ENCODE measurements at regions not wholly inside any gene's neighbourhood (a gene's known extent, or its start where the extent isn't known, plus 50 kb on each side); places are given as distances from the start of the nearest gene placed in this dataset.
"Not testable (repeated sequence)": the region's sequence is repeated elsewhere in the genome, so short reads cannot be mapped to it uniquely, and the experiment has no call there.

DNA sequence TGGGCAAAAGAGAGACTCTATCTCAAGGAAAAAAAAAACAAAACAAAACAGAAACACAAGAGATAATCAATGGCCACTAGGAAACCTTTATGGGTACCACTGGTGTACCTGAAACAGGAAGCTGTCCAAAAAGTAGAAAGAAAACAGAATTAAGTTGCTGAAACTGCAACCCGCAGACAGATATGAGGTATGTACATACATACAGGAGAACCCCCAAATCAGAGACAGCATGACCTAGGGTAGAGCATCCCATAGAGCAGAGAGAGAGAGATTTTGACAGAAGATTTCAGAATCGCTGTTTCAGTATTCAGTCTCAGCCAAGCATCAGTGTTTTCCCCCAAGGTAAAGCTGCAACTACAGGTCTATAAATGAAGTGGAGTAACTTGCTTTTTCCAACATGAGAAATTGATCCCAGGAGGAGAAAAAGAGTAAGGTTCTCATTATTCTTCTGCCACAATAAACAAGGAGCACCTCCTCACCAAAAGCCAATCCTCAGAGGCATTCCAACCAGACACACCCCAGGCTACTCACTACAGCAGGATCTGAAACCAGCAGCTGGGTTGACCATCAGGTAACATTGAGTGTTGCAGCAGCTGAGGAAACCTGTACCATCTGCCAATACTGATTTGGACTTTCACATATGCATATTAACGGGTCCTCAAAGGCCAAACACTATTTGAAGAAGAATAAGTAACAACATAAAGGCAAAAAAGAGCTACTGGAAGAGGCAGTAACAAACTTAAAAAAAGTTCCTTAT is 630.0 kb downstream of the TAF11L14 start:
- no peak for DNase-seq

DNA sequence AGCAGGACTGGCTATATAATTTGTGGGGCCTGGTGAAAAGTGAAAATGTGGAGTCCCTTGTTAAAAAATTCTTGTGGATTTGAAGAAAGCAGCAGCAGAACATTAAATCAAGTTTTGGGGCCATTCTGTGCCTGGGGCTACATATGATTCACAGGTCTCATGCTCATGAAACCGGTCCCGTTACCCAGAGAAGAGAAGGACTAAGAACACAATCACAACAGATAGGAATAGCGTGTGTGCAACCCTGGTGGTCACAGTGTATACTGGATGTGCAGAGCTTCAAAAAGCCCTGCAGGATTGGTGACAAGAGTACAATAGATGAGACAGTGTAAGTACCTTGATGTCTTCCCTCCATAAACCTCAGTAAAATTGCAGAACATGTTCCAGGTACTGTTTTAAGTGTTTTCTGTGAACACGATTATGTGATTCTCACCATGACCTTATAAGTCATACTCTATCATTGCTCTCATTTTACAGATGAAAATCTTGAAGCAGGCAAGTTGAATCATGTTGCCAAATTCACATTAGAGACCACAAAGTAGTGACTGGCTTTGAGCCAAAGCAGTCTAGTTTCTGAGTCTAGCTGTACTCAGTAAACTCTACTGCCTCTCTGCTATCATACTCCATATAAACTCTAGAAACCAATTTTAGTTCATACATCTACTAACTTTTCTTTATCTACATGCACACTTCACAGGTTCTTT is 636.5 kb downstream of the TAF11L14 start:
- peak; percentile 1 for DNase-seq

DNA sequence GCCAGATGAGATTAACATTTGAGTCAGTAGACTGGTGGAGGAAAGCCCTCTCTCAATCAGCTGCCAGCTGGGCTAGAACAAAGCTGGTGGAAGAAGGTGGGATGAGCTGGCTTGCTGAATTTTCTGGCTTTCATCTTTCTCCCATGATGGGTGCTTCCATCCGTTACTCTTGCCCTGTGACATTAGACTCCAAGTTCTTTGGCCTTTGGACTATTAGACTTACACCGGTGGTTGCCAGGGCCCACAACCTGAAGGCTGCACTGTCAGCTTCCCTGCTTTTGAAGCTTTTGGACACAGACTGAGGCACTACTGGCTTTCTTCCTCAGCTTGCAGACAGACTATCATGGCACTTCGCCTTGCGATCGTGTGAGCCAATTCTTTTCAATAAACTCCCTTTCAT is 642.7 kb downstream of the TAF11L14 start:
- DNase-seq: no peak

DNA sequence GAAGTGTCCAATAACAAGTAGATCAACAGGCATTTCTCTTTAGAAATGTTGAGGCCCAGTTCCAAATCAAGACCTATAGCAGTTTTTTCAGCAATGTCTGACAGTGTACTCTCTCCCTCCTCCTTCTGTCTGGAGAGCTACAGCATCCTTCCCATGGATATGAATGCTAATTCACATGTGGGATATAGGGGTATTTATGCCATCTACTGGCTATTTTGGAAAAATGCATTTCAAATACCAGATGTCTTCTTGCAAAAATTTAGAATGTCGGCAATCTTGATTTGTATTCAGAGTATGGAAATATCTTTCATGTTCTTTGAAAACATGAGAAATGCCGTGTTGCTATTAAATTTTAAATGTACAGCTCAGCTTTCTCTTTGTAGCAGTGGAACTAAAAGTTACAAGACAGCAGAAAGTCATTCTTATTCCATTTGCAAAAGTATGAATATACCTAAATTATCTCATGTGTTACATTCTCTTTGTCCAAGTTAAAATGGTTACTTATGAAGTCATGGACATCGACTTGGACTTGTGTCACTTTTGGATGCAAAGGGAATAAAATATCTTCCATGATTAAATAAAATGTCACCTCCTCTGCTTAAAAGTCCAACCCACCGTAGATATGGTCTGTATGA is 647.8 kb downstream of the TAF11L14 start:
- peak; percentile 60 for DNase-seq

DNA sequence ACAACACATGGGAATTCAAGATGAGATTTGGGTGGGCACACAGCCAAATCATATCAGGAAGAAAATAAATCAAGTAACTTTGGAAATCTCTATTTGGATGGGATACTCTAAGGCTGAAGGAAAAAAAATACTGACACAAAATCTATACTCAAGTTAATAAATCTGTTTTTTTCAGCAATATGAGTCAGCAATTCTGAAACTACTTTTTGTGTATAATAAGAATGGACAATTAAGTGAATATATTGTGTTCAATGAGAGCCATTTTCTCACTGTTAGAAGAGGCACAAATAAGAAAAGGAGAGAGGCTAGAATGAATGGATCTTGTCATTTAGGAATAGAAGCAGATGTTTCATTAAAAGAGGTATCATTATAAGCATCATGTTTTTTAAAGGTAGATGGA is 651.0 kb downstream of the TAF11L14 start:
- DNase-seq: no peak

DNA sequence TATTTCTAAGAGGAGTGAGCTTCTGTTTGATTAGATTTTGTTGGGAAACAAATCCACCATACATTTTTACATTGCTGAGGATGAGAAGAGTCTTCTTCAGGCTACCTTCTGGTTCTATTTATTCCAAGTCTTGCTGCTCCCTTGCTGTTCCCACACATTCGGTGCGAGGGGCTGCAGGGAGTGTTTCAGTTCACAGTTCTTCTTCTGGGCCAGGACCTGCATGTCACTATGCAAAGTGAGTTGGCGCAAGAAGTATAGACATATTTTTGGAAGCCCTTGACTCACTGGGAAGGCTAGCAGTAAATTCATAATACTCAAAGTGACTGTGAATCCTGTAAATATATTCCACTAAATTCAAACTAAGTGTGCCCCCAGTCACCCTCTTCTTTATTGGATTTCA is 657.9 kb downstream of the TAF11L14 start:
- DNase-seq: no peak

DNA sequence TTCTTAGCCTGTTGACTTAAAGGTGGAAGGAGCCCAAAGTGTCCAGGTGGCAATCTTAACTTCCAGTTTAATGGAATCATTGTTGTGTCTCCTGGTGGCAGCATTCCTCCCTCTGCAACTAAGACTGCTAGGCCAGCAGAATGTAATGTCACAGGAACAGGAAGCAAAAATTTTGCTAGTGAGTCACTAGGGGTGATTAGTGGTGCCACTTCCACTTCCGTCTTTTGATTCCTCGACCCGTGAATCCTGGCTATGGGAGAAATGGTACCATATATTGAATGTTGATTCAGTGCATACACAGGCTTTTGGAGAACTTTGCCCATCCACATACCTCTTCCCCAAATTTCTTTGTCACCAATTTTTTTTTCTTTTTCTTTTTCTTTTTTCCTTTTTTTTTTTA is 661.4 kb downstream of the TAF11L14 start:
- not testable (repeated sequence) for DNase-seq

DNA sequence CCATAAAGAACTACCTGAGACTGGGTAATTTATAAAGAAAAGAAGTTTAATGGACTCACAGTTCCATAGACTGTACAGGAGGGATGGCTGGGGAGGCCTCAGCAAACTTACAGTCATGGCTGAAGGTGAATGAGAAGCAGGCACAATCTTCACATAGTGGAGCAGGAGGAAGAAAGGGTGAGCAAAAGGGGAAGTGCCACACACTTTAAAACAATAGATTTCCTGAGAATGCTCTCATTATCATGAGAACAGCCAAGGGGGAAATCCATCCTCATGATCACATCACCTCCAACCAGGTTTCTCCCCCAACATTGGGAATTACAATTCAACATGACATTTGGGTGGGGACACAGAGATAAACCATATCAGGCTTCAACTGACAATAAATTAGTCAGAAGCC is 664.9 kb downstream of the TAF11L14 start:
- DNase-seq: peak; percentile 24

DNA sequence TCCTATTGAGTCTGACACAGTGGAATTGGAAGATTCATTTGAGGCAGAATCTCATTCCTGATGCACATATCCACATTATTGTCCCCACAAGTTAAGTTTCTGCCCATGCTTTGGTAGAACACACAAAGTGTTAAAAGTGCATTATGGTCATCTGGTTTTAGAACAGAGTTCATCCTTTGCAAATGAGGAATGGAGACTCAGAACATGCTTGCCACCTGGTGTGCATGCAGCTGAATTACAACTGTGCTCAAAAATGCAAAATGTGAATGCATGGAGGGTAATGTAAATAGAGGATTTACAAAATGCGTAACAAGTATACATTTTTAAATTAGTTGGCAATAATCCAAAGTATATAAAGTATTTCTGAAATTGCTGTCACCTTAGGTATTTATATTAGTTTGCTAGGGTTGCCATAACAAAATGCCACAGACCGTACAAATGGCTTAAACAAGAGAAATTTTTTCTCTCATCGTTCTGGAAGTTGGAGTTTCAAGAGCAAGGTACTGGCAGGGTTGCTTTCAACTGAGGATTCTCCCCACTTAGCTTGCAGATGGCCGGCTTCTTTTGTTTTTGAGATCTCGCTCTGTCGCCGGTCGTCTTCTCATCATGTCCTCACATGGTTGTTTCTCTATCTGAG is 671.1 kb downstream of the TAF11L14 start:
- peak; percentile 55 for DNase-seq

DNA sequence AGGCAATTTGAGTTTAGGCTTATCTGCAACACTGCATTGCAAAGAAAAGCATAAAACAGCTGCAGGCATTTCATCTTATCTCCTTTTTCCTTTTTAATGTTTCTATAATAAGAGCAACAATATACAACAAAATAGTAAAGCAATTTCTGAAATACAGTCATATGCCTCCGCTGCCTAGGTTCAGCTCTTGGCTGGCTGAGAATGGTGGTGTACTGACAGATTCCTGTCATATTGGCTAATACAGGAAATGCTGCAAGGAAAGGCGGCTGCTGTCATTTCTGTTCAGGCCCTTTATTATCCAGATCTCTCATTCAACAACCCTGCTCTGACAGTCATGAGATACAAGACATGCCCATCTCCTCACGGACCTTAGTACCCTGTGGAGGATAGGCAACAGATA is 677.0 kb downstream of the TAF11L14 start:
- peak; percentile 21 for DNase-seq

DNA sequence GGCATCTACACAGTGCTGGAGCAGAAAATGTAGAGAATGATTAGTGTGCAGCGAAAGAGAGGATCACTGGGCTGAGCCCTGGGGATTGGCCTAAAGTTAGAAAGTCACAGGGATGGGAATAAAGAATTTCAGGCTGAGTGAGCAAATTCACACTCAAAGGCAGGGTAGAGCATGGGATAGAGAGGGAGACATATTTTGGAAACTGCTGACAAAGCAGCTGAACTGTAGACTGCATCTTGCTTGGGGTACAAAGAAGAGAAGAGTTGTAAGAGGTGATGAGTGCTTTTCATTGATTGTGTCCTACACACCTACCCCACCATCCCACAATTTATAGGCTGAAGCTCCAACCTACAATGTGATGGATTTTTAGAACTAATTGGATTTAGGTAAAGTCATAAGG is 677.8 kb downstream of the TAF11L14 start:
- DNase-seq: no peak

DNA sequence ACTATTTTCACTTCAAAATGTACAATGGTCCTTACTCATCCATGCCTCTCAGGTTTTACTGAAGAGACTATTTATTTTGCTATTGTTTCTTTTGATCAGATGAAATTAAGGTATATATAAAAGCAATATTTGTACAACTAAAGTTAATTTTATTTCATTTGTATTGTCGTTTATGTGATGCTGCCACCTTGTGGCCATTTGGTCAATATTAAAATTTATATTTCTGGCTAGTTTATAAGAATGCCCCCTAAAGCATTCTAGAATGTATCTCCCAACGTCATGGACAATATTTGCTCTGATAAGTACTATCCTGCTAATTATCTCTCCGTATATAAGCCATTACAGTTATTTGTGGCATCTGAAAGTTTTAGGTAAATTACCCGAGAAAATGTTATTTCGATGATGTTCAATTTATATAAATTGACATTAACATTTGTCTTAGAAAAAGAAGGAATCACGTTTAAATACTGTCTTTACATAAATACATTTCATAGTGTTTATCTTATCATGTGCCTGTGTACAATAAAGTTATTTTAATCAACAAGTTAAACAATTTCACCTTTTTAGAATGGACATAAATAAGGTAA is 680.0 kb downstream of the TAF11L14 start:
- DNase-seq: peak; percentile 62

DNA sequence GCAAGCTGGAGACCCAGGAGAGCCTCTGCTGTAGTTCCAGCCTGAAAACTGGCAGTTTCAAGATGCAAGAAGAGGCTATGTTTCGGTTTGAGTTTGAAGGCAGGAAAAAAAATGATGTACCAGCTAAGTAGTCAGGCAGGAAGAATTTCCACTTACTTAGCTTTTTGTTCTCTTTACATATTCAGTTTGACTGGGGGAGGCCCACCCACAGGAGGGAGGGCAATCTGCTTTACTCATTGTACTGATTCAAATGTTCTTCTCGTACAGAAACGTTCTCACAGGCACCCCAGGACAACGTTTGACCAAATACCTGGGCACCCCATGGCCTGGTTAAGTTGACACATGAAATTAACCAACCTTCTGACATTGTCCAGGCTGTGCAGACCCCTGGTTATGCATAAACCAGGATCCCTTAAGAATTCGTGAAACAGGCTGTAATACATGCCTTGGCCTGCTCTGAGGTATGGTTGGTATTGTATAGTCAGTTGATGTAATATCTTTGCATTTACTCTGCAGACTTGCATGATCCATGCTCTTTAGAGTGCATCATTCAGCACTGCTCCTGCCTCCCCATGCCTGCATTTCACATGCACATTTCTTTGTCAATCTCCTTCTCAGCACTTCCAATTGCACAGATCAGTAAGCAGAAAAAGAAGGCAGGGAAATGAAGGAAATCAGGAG is 687.1 kb downstream of the TAF11L14 start:
- DNase-seq: no peak

DNA sequence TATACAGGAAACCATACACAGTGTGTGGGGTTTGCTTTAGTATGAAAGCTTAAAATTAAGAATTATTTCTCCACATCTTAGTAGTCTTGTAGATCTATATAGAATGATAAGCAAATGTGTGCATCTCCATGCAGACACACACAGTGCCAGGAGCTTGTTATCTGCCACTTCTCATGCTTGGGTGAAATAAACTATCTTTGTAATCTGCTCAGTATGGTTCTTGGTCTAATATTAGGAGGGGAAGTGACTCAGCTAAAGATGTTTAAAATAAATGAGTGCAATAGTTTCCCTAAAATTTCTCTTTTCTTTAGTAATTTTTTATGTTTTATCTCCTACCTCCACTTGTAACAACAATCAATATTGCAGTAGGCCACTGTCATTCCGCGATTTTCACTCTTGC is 689.6 kb downstream of the TAF11L14 start:
- peak; percentile 62 for DNase-seq

DNA sequence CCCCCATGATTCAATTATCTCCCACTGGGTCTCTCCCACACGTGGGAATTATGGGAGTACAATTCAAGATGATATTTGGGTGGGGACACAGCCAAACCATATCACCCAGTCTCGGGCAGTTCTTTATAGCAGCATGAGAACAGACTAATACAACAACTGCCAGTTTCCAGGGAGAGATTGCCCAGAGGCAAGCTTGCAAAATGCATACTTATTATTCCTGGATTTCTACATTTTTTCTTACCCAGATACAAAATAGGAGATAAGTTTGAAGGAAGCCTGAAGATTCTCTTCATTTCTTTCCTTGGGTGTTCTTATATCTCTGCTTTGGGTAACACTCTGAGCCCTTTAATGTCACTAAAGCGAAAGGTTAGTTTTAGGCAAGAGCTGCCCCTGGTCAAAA is 691.2 kb downstream of the TAF11L14 start:
- no peak for DNase-seq

DNA sequence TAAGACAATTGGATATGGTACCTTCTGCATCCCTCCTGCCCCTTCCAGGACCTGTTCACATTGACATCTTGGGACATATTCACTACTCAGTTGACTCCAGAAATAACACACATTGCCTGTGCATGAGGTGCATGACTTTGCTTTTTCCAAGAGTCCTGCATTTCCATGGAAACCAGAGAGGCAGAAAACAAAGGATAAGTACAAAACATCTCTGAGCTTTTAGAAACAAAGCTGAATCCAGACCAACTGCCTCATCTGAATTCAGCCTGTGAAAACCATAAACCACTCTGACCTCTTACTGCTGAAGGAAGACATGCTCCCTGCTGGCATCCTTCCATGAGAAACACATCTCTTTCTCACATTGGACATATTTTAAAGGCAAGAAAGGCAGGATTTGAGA is 695.1 kb downstream of the TAF11L14 start:
- DNase-seq: no peak

DNA sequence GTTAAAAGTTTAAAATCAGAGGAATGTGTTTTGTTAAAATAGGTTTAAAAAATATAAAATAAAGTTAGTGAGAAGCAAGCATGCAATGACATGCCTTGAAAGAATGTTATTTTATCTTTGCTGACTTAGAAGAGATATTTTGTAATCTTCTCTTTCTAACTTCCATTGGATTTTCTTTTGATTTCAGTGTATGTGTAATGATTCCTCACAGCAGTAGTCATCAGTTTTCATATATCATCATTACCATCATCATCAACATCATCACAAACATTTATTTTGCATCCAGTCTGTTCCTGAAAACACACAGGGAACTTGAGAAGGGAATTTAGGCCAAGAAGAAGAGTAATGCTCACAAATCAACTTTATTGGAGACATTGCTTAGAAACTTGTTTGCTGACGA is 699.6 kb downstream of the TAF11L14 start:
- DNase-seq: no peak

DNA sequence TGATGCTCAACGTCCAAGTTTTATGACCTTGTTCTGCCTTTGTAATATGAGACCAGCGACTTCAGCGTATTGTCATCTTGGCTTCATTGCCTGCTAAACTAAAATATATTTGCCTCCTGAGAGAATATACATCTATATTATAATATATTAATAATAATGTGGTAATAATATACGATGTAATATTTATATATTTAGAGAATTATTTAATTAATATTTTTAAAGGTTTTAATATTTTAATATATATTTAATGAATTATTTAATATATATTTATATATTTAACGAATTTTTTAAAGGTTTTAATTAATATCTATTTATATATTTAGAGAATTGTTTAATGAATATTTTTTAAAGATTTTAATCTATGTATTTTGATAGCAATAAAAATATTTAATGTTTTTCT is 700.7 kb downstream of the TAF11L14 start:
- no peak for DNase-seq

DNA sequence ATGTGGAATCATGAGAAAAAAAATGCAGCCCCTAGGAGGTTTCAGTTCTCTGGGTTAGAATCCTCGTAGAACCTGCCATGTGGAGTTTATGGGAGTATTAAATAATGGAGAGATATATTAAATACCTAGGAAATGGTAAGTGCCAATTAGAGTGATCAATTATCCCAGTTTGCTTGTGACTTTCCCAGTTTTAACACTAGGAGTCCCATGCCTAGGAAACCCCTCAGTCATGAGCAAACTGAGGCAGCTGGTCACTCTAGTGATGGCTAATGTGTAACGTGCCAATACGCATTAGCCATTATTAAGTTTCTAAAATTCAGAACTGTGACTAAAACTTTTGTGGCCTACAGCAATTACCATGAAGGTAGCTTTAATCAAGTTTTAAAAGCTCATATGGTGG is 720.6 kb downstream of the TAF11L14 start:
- no peak for DNase-seq

DNA sequence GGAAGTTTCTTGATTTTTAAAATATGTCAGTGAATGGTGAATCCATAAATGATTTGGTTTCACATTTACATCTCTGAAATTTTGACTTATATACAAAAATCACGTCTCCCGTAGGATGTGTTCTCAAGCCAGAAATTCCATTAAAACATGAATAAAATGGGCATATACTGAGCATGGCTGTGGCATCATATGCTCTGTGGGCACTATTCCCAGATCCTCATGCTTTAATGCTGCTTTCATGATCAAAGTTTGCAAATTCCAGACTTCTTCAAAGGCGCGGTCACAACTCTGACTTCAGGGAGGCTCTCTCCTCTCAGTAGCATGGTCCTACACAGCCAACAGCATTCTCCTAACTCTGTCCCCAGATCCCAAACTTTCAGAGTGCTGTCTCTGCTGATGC is 723.2 kb downstream of the TAF11L14 start:
- DNase-seq: no peak

DNA sequence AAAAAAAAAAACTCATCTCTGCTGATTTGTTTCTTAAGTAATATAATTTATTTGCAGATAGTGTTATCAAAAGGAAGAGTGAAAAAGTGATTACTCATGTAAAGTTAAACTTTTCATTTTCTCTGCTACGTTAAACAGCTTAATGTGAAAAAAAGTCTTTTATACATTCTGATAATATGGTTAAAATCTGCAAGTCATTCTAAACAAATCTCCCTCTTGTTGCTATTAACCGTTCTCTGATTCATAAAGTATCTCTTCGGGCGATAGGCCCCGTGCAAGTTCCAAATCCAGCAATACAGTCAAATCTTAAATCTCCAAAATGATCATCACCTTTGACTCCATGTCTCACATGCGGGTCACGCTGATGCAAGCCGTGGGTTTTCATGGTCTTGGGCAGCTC is 732.0 kb downstream of the TAF11L14 start:
- DNase-seq: no peak

DNA sequence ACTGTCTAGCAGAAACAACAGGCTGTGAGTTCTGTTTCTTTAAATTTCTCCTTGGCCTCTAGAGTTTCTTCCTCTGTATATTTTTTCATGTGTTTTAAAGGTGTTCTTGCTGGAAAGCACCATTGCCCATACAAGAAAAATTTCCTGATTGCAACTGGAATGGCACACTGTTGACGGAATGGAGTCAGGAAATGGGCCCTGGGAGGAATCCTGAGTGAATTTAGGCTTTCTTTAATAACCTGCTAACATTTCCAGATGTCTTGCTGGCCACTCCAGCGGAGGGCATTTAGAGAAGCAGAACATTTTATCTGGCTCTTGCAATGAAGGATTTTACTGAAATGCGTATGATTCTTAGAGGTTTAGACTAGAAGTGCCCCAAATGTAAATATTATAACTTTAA is 736.3 kb downstream of the TAF11L14 start:
- no peak for DNase-seq

DNA sequence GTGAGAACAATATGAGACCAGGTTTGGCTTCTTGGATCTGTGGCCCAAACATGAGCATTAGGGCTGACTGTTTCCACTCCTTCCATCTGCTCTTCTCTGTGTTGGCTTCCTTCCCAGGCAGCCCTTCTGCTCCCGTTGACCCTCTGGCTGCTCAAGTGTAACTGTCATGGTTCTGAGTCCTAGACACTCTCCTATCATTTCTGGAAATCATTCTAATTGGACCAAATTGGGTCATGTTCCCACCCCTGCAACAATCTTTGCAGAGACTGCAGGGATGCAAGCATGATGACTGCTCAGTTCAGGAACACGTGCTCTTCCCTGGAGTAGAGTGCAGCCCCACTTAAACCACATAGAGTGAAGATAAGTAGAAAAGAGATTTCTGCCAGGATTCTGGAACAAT is 741.4 kb downstream of the TAF11L14 start:
- DNase-seq: no peak
